OCI-LY7 (cell line): ENCODE measurements at regions not wholly inside any gene's neighbourhood (a gene's known extent, or its start where the extent isn't known, plus 50 kb on each side); places are given as distances from the start of the nearest gene placed in this dataset.

Experiments
- CTCF ChIP-seq: fragments of 200-600 bp; sonication (generic); conservative IDR thresholded peaks from 2 replicates; pipeline ENCODE4 v1.5.1; 2014; ENCODE audit warnings: mild to moderate bottlenecking, antibody characterized with exemption, low read length, moderate library complexity, mixed read lengths
- EZH2phosphoT487 ChIP-seq: fragments of 200-600 bp; sonication (generic); IDR thresholded peaks from 2 replicates; pipeline ENCODE4 v1.6.1; 2018; ENCODE audit warnings: low read depth, borderline replicate concordance, mild to moderate bottlenecking, mixed run types, antibody characterized with exemption, low read length, moderate library complexity, mixed read lengths

GRCh38 chr3:16070707-16071106 lies 103.8 kb upstream of the GALNT15 start:
- TF ChIP-seq CTCF (no peak), EZH2phosphoT487 (no peak)
